ENCODE measurements at regions not wholly inside any gene's neighbourhood (a gene's known extent, or its start where the extent isn't known, plus 50 kb on each side); places are given as distances from the start of the nearest gene placed in this dataset.

- Histone ChIP-seq H3F3A (ENCODE audit: insufficient read depth, low read length) (no peaks in the 10 kb centered on the region), H3K9me3 (replicated peaks; ENCODE audit: insufficient read depth, low read length) (no peaks in the 10 kb centered on the region), H3K36me3 (replicated peaks; ENCODE audit: insufficient read depth, low read length) (no peaks in the 10 kb centered on the region), H3K79me2 (ENCODE audit: low read length) (no peaks in the 10 kb centered on the region), H3K9me2 (replicated peaks; ENCODE audit: insufficient read depth, low read length) (no peaks in the 10 kb centered on the region), H3K4me2 (ENCODE audit: low read depth, low read length) (no peak overlapping the region), H4K20me1 (ENCODE audit: insufficient read depth, low read length) (no peaks in the 10 kb centered on the region), H3K9ac (ENCODE audit: low read length) (no peak overlapping the region), H3K27me3 (replicated peaks; ENCODE audit: insufficient read depth, low read length) (no peaks in the 10 kb centered on the region), H3K4me3 (ENCODE audit: low read length) (no peak overlapping the region), H3K4me1 (ENCODE audit: low read length) (no peaks in the 10 kb centered on the region), H3K27ac (ENCODE audit: low read length) (no peak overlapping the region), H2AFZ (ENCODE audit: low read length) (no peak overlapping the region)
- no peak for DNase-seq
- no peak for TF ChIP-seq EZH2 (optimal IDR thresholded peaks at IDR 0.05; ENCODE audit: low read depth, low read length)
- no peak for TF ChIP-seq EZH2phosphoT487 (IDR thresholded peaks at IDR 0.05; ENCODE audit: low read length)
- no peak for TF ChIP-seq CTCF (IDR thresholded peaks at IDR 0.05; ENCODE audit: low read length)
Measured at GRCh38 chr14:86884498-86884897, 1108.5 kb downstream of the GALC start.

GRCh38 chr14:86882818-86883217 lies 1110.2 kb downstream of the GALC start:
- no peak overlapping the region for H3K27ac ChIP-seq (ENCODE audit: low read length)
- H3K4me1 ChIP-seq (ENCODE audit: low read length), result no peaks in the 10 kb centered on the region
- no peak overlapping the region for H3K9ac ChIP-seq (ENCODE audit: low read length)
- H3K9me3 ChIP-seq (replicated peaks; ENCODE audit: insufficient read depth, low read length), result no peaks in the 10 kb centered on the region
- H3K79me2 ChIP-seq (ENCODE audit: low read length), result no peaks in the 10 kb centered on the region
- DNase-seq, result no peak
- no peak overlapping the region for H3K4me2 ChIP-seq (ENCODE audit: low read depth, low read length)
- H3K9me2 ChIP-seq (replicated peaks; ENCODE audit: insufficient read depth, low read length), result no peaks in the 10 kb centered on the region
- no peaks in the 10 kb centered on the region for H3K36me3 ChIP-seq (replicated peaks; ENCODE audit: insufficient read depth, low read length)
- no peaks in the 10 kb centered on the region for H4K20me1 ChIP-seq (ENCODE audit: insufficient read depth, low read length)
- H2AFZ ChIP-seq (ENCODE audit: low read length), result no peak overlapping the region
- no peak for TF ChIP-seq EZH2phosphoT487 (IDR thresholded peaks at IDR 0.05; ENCODE audit: low read length)
- no peak for TF ChIP-seq CTCF (IDR thresholded peaks at IDR 0.05; ENCODE audit: low read length)
- no peak for TF ChIP-seq EZH2 (optimal IDR thresholded peaks at IDR 0.05; ENCODE audit: low read depth, low read length)
- no peaks in the 10 kb centered on the region for H3K27me3 ChIP-seq (replicated peaks; ENCODE audit: insufficient read depth, low read length)
- no peak overlapping the region for H3K4me3 ChIP-seq (ENCODE audit: low read length)
- H3F3A ChIP-seq (ENCODE audit: insufficient read depth, low read length), result no peaks in the 10 kb centered on the region

- Histone ChIP-seq H3K4me3 (ENCODE audit: low read length) (no peak overlapping the region), H3K79me2 (ENCODE audit: low read length) (no peaks in the 10 kb centered on the region), H3K27me3 (replicated peaks; ENCODE audit: insufficient read depth, low read length) (no peaks in the 10 kb centered on the region), H3K4me1 (ENCODE audit: low read length) (no peaks in the 10 kb centered on the region), H4K20me1 (ENCODE audit: insufficient read depth, low read length) (no peaks in the 10 kb centered on the region), H3F3A (ENCODE audit: insufficient read depth, low read length) (no peaks in the 10 kb centered on the region), H3K36me3 (replicated peaks; ENCODE audit: insufficient read depth, low read length) (no peaks in the 10 kb centered on the region), H3K9me3 (replicated peaks; ENCODE audit: insufficient read depth, low read length) (no peaks in the 10 kb centered on the region), H2AFZ (ENCODE audit: low read length) (no peak overlapping the region), H3K4me2 (ENCODE audit: low read depth, low read length) (no peak overlapping the region), H3K27ac (ENCODE audit: low read length) (no peak overlapping the region), H3K9me2 (replicated peaks; ENCODE audit: insufficient read depth, low read length) (no peaks in the 10 kb centered on the region), H3K9ac (ENCODE audit: low read length) (no peak overlapping the region)
- TF ChIP-seq EZH2phosphoT487 (IDR thresholded peaks at IDR 0.05; ENCODE audit: low read length), result no peak
- TF ChIP-seq CTCF (IDR thresholded peaks at IDR 0.05; ENCODE audit: low read length), result no peak
- TF ChIP-seq EZH2 (optimal IDR thresholded peaks at IDR 0.05; ENCODE audit: low read depth, low read length), result no peak
- DNase-seq, result no peak
Measured at GRCh38 chr14:86865934-86866333, 1127.0 kb downstream of the GALC start.
